ENCODE measurements at regions not wholly inside any gene's neighbourhood (a gene's known extent, or its start where the extent isn't known, plus 50 kb on each side); places are given as distances from the start of the nearest gene placed in this dataset.

DNA sequence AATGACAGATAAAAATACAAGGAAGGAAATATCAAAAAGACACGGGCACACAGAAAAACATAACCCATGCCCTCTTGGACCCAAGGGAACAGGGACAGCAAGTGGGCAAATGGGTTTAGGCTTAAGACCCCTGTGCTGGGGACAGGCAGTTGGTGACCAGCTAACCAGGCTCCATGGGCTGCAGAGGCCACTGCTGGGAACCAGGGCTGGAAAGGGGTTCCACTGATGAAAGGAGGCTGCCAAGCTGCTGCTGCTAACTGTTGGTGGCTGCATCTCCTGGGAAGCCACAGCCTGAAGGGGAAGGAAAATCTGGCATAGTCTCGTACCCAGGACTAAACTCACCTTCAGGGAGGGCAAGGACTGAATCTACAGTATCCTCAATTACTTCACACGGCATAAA lies 579.2 kb upstream of the MGMT start:
- DNase-seq = no peak

GRCh38 chr10:128892005-128892404 lies 575.0 kb upstream of the MGMT start:
- DNase-seq = no peak

- no peak for DNase-seq
Observed at GRCh38 chr10:128894641-128895040, 572.4 kb upstream of the MGMT start.

GRCh38 chr10:128895473-128895872 lies 571.6 kb upstream of the MGMT start:
- DNase-seq = no peak

- no peak for DNase-seq
Observed at GRCh38 chr10:128896116-128896795, 570.8 kb upstream of the MGMT start.

DNA sequence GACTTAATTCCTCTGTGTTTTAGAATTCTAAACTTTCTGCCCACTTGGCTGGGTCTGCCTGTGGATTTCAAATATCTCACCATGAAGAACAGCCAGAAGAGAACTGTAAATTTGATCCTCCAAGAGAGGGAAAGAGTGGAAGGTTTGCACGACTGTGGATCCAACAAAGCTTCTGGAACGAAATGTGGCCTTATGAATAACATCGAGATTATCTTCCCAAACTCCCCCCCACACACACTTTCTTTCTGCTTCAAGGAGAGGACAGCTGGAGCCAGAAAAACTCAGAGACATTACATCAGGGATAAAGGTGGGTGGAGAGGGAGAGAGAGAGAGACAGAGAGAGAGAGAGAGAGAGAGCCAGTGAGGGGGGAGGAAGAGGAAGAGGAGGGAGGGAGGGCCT lies 570.1 kb upstream of the MGMT start:
- no peak for DNase-seq

DNA sequence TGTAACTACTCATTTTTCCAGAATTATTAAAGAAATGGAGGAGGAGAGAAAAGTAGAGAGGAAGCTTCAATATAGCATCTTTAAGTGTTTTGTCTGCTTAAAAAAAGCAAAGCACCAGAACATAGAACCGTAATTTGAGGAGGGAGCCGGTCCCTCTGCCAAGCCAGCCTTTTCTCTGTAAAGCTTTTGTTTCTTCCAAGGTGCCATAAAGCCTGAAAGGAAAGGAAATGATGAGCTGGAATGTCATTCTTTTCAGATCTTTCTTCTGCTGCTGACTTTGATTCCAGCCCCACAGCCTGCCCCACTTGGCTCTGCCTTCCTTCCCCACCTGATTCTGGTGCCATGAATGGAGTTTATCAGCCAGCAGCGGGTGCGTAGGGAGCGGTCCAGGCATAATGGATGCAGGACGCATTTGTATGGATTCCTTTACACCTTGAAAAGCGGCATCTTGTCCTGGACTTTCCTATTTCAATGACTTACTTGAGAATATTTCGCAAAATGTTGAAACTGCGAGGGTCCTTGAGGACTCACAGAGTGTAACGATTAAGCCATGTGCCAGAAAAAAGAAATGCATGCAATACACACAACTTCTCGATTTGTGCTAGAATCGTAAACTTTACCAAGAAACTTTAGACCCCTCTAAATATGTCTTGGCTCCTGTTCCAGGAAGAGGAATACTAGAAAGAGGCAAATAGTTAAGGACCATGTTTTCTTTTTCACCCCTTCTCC lies 569.5 kb upstream of the MGMT start:
- no peak for DNase-seq

- DNase-seq = no peak
Observed at GRCh38 chr10:128898133-128898915, 568.7 kb upstream of the MGMT start.

GRCh38 chr10:128898916-128899195 lies 568.2 kb upstream of the MGMT start:
- DNase-seq = no peak

GRCh38 chr10:128900456-128900855 lies 566.6 kb upstream of the MGMT start:
- DNase-seq = no peak

DNA sequence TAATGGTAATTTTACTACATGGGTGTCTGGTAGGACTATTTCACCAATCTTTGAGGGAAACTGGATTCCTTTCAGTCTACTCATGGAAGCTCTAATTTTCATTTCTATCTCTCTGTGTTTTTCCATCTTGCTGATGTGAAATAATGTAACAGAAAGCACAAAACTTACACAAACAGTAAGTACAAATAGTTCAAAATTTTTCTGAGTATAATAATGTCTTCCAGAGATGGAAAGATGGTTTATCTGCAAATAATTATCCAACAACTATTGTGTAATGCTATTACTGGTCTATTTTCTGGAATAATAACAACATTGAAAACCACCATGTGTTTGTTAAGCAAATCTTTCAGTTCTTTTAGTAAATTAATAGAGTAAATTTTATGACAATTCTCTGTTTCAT lies 565.8 kb upstream of the MGMT start:
- DNase-seq = no peak

DNA sequence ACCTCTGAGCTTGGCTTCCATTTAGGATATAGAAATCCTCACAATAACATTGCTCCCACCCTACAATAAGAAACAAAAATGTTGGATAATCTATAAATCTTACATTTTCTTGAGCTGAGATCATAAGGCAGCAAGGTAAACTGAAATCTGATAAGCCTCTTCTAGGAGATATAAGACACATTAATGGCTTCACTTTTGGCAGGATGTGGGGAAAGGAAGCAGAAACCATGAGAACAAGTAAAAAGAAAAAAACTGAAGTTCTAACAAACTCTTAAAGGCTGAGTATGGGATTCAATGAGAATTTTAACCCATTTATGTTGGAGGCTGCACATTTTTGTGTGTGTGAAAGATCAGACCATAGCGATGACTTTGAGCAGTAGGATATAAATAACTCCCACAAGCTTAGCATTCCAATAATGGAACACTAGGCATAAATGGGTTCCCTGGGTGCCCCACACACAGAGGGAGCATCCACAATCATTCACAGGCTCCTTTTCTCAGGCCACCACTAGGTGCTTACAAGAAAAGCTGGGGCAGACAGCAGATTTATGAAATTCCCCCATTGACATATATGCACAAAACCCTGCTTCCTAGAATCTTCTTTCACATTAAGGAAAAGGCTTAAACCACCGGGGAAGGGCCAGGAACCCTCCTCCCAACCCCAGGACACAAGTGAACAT lies 564.9 kb upstream of the MGMT start:
- no peak for DNase-seq

DNA sequence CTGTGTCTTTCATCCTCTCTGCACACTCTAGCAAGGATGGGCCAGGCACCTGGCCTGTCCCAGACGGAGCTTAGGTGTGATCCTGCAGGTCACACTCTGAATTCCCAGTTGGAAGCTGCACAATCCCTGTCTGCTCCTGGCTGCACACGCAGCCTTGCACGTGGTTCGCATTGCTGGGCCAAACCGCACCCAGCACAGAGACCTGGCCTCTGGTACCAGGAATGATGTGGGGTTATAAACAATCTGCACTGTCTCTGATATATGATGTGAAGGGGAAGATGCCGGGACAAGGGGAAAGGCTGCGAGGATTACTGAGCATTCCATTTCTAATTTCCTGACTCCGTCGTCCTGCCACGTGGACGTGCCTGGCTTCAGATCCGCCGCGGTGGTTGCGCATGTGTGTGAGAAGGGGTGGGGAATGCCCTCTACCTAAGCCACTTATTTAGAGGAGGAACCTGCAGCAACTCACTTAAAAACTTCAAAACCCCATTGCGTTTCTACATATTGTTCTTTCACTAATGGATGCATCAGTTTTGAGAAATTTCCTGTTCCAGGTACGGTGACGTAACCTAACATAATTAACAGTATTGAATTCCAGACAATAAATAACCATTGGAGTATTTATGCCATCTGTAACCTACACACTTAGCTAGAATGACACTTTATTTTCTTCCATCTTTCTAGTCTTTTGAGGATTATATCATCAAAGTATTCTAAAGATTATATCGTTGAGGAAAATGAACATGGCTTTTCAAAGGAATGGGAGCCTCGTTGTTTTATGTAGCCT lies 559.7 kb upstream of the MGMT start:
- no peak for DNase-seq

GRCh38 chr10:128908099-128908498 lies 558.9 kb upstream of the MGMT start:
- DNase-seq = no peak

GRCh38 chr10:128908499-128908898 lies 558.5 kb upstream of the MGMT start:
- DNase-seq = no peak

DNA sequence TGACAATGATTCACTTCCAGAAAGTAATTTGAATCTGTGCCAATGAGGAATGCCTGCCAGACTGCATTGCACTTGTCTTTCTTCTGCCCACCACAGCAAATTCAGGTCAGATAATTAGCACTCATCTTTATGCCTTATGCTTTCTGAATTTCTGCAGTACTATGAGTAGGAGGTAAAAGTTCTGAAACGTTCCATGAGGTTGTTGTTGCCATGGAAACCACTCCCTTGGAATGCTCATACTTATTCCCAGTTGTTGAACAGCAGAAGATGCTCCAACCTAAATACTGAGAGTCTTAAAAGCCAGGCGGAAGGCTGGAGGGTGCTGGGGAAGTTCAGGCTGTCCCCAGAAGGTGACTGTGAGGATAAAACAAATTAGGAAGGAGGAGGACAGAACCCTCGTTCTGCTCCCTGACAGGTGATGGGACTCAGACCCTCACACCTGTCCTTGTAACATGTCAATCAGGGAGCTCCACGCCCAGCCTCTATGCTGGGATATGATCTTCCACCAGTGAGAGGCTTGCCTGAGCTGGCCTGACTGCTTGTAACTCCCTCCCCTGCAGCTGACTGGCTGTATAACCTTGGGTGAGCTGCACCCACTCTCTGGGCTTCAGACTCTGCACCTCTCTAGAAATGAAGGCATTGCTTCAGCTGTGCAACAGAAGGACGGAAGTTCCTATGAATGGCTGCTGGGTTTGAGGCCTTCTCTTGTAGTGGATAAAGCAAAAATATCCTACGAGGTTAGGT lies 554.3 kb upstream of the MGMT start:
- DNase-seq = no peak

GRCh38 chr10:128914681-128915080 lies 552.4 kb upstream of the MGMT start:
- no peak for DNase-seq

GRCh38 chr10:128915630-128916029 lies 551.4 kb upstream of the MGMT start:
- no peak for DNase-seq

- no peak for DNase-seq
Observed at GRCh38 chr10:128916383-128916782, 550.7 kb upstream of the MGMT start.

- no peak for DNase-seq
Observed at GRCh38 chr10:128921389-128922022, 545.5 kb upstream of the MGMT start.

DNA sequence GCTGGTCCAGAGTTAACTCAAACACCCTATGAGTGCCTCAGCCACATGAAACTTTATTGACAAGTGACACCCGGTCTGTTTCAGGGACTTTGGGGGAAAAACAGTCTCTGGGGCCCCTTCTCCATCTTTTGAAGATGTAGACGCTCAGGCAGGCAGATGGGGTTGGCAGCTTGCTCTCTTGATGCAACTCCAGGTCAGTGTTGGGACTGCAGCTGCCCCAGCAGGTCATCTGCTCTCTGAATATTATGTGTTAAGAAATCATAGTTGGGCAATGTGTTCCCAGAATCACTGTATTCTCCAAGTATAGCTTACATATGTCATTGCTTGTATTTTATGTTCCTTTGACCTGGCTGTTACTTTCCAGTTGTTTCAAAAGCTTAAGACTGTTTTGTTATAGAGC lies 544.9 kb upstream of the MGMT start:
- DNase-seq = no peak
